ENCODE measurements at regions not wholly inside any gene's neighbourhood (a gene's known extent, or its start where the extent isn't known, plus 50 kb on each side); places are given as distances from the start of the nearest gene placed in this dataset.

- no peak overlapping the region for H3K4me3 ChIP-seq (ENCODE audit: low read depth, low read length)
- no peak for DNase-seq (ENCODE audit: low read depth)
- no peak for TF ChIP-seq CTCF (IDR thresholded peaks at IDR 0.05; ENCODE audit: control insufficient read depth, extremely low read depth, insufficient read depth)
These were observed 153.5 kb upstream of the ELAVL2 start for GRCh38 chr9:23979491-23979890.

GRCh38 chr9:23962101-23962500 lies 136.1 kb upstream of the ELAVL2 start:
- no peak overlapping the region for H3K4me3 ChIP-seq (ENCODE audit: low read depth, low read length)
- TF ChIP-seq CTCF (IDR thresholded peaks at IDR 0.05; ENCODE audit: control insufficient read depth, extremely low read depth, insufficient read depth), result no peak
- no peak for DNase-seq (ENCODE audit: low read depth)

GRCh38 chr9:23945897-23946296 lies 119.9 kb upstream of the ELAVL2 start:
- no peak overlapping the region for H3K4me3 ChIP-seq (ENCODE audit: low read depth, low read length)
- DNase-seq (ENCODE audit: low read depth), result no peak
- TF ChIP-seq CTCF (IDR thresholded peaks at IDR 0.05; ENCODE audit: control insufficient read depth, extremely low read depth, insufficient read depth), result no peak

- TF ChIP-seq CTCF (IDR thresholded peaks at IDR 0.05; ENCODE audit: control insufficient read depth, extremely low read depth, insufficient read depth), result no peak
- H3K4me3 ChIP-seq (ENCODE audit: low read depth, low read length), result no peak overlapping the region
- no peak for DNase-seq (ENCODE audit: low read depth)
These were observed 115.0 kb upstream of the ELAVL2 start for GRCh38 chr9:23941051-23941450.

GRCh38 chr9:23938908-23939307 lies 112.9 kb upstream of the ELAVL2 start:
- H3K4me3 ChIP-seq (ENCODE audit: low read depth, low read length), result no peak overlapping the region
- TF ChIP-seq CTCF (IDR thresholded peaks at IDR 0.05; ENCODE audit: control insufficient read depth, extremely low read depth, insufficient read depth), result no peak
- no peak for DNase-seq (ENCODE audit: low read depth)

- H3K4me3 ChIP-seq (ENCODE audit: low read depth, low read length), result no peak overlapping the region
- TF ChIP-seq CTCF (IDR thresholded peaks at IDR 0.05; ENCODE audit: control insufficient read depth, extremely low read depth, insufficient read depth), result no peak
- no peak for DNase-seq (ENCODE audit: low read depth)
These were observed 108.4 kb upstream of the ELAVL2 start for GRCh38 chr9:23934291-23934906.

- DNase-seq (ENCODE audit: low read depth), result no peak
- TF ChIP-seq CTCF (IDR thresholded peaks at IDR 0.05; ENCODE audit: control insufficient read depth, extremely low read depth, insufficient read depth), result no peak
- H3K4me3 ChIP-seq (ENCODE audit: low read depth, low read length), result no peak overlapping the region
These were observed 107.3 kb upstream of the ELAVL2 start for GRCh38 chr9:23933348-23933747.
